SJSA1 (cell line): ENCODE measurements at regions not wholly inside any gene's neighbourhood (a gene's known extent, or its start where the extent isn't known, plus 50 kb on each side); places are given as distances from the start of the nearest gene placed in this dataset.

Source experiments
- DNase-seq, 2 experiments: peaks; one replicate each; pipeline ENCODE4 v3.0.0-alpha.2; 2015 to 2020; ENCODE audit warnings: low spot score in 2 of 2, low read depth in 1 of 2
- H3K27ac ChIP-seq: fragments of 250-450 bp; sonication (Bioruptor Pico); 2 replicates; pipeline ENCODE4 v1.5.1; 2020; ENCODE audit warnings: mild to moderate bottlenecking, moderate library complexity
- H3K27me3 ChIP-seq: fragments of 250-450 bp; sonication (Bioruptor Pico); replicated peaks from 2 replicates; pipeline ENCODE4 v1.5.1; 2020; ENCODE audit warnings: mild to moderate bottlenecking, moderate library complexity
- H3K36me3 ChIP-seq: fragments of 250-450 bp; sonication (Bioruptor Pico); 2 replicates; pipeline ENCODE4 v1.5.1; 2020; ENCODE audit warnings: mild to moderate bottlenecking
- H3K4me1 ChIP-seq: fragments of 250-450 bp; sonication (Bioruptor Pico); replicated peaks from 2 replicates; pipeline ENCODE4 v1.6.1; 2021; ENCODE audit warnings: mild to moderate bottlenecking
- H3K4me3 ChIP-seq: fragments of 250-450 bp; sonication (Bioruptor Pico); 2 replicates; pipeline ENCODE4 v1.5.1; 2020; ENCODE audit warnings: mild to moderate bottlenecking
- H3K9me3 ChIP-seq: fragments of 250-450 bp; sonication (Bioruptor Pico); replicated peaks from 2 replicates; pipeline ENCODE4 v1.5.1; 2020; ENCODE audit warnings: mild to moderate bottlenecking

- Histone ChIP-seq H3K4me1 (peaks cover 27% of the 10 kb centered on the region), H3K9me3 (no peaks in the 10 kb centered on the region), H3K36me3 (no peaks in the 10 kb centered on the region), H3K27me3 (no peaks in the 10 kb centered on the region), H3K27ac (peak overlapping the region; percentile 18), H3K4me3 (no peak overlapping the region)
- DNase-seq = peak; percentile 92 to 94
These were observed 64.2 kb downstream of the LLPH start for GRCh38 chr12:66066137-66066928.

GRCh38 chr12:66065641-66066136, 64.9 kb downstream of the LLPH start:
- no peak overlapping the region for H3K4me3 ChIP-seq
- H3K27ac ChIP-seq = peak overlapping the region; percentile 18
- no peaks in the 10 kb centered on the region for H3K27me3 ChIP-seq
- H3K4me1 ChIP-seq = peaks cover 27% of the 10 kb centered on the region
- no peaks in the 10 kb centered on the region for H3K9me3 ChIP-seq
- DNase-seq = no peak
- no peaks in the 10 kb centered on the region for H3K36me3 ChIP-seq

- DNase-seq = peak in 1 of 2 experiments; percentile 54
- H3K4me1 ChIP-seq = peaks cover 27% of the 10 kb centered on the region
- H3K27me3 ChIP-seq = no peaks in the 10 kb centered on the region
- H3K36me3 ChIP-seq = no peaks in the 10 kb centered on the region
- no peak overlapping the region for H3K4me3 ChIP-seq
- H3K27ac ChIP-seq = no peak overlapping the region
- H3K9me3 ChIP-seq = no peaks in the 10 kb centered on the region
These were observed 65.4 kb downstream of the LLPH start for GRCh38 chr12:66065150-66065549.

- H3K27ac ChIP-seq = no peak overlapping the region
- 0 out of 2 replicates have a peak, but pooled peaks cover 2% of the 10 kb centered on the region for H3K27me3 ChIP-seq
- peaks cover 27% of the 10 kb centered on the region for H3K4me1 ChIP-seq
- DNase-seq = no peak
- H3K36me3 ChIP-seq = no peaks in the 10 kb centered on the region
- H3K9me3 ChIP-seq = no peaks in the 10 kb centered on the region
- H3K4me3 ChIP-seq = no peak overlapping the region
These were observed 66.6 kb downstream of the LLPH start for GRCh38 chr12:66063916-66064315.

GRCh38 chr12:66062290-66062625, 68.3 kb downstream of the LLPH start:
- Histone ChIP-seq H3K27me3 (0 out of 2 replicates have a peak, but pooled peaks cover 2% of the 10 kb centered on the region), H3K4me3 (no peak overlapping the region), H3K9me3 (no peaks in the 10 kb centered on the region), H3K4me1 (peaks cover 27% of the 10 kb centered on the region), H3K36me3 (no peaks in the 10 kb centered on the region), H3K27ac (no peak overlapping the region)
- no peak for DNase-seq

- H3K4me1 ChIP-seq = peaks cover 21% of the 10 kb centered on the region
- H3K9me3 ChIP-seq = no peaks in the 10 kb centered on the region
- no peaks in the 10 kb centered on the region for H3K36me3 ChIP-seq
- DNase-seq = no peak
- no peak overlapping the region for H3K4me3 ChIP-seq
- no peak overlapping the region for H3K27ac ChIP-seq
- H3K27me3 ChIP-seq = peaks cover 2% of the 10 kb centered on the region; the same call in 1 of the 2 replicates
These were observed 68.8 kb downstream of the LLPH start for GRCh38 chr12:66061557-66062289.

GRCh38 chr12:66061076-66061475, 69.5 kb downstream of the LLPH start:
- Histone ChIP-seq H3K27ac (no peak overlapping the region), H3K27me3 (peaks cover 2% of the 10 kb centered on the region; the same call in 1 of the 2 replicates), H3K4me3 (no peak overlapping the region), H3K9me3 (no peaks in the 10 kb centered on the region), H3K36me3 (no peaks in the 10 kb centered on the region), H3K4me1 (peaks cover 15% of the 10 kb centered on the region)
- DNase-seq = no peak

- Histone ChIP-seq H3K9me3 (no peaks in the 10 kb centered on the region), H3K27me3 (peaks cover 2% of the 10 kb centered on the region; the same call in 1 of the 2 replicates)
- DNase-seq = no peak
These were observed 70.2 kb downstream of the LLPH start for GRCh38 chr12:66060163-66060907.

GRCh38 chr12:66059666-66060065, 70.9 kb downstream of the LLPH start:
- Histone ChIP-seq H3K4me1 (peaks cover under 1% of the 10 kb centered on the region), H3K4me3 (no peak overlapping the region), H3K27me3 (peaks cover 2% of the 10 kb centered on the region; the same call in 1 of the 2 replicates)

More at GRCh38 chr12:66060163-66060907, 70.2 kb downstream of the LLPH start:
- Histone ChIP-seq H3K27ac (no peak overlapping the region), H3K36me3 (no peaks in the 10 kb centered on the region), H3K4me3 (no peak overlapping the region), H3K4me1 (peaks cover 7% of the 10 kb centered on the region)

GRCh38 chr12:66058554-66058953, 72.0 kb downstream of the LLPH start:
- no peak overlapping the region for H3K27ac ChIP-seq
- peaks cover 2% of the 10 kb centered on the region; the same call in 1 of the 2 replicates for H3K27me3 ChIP-seq
- H3K36me3 ChIP-seq = no peaks in the 10 kb centered on the region
- no peaks in the 10 kb centered on the region for H3K4me1 ChIP-seq
- no peak overlapping the region for H3K4me3 ChIP-seq
- no peak for DNase-seq
- H3K9me3 ChIP-seq = no peaks in the 10 kb centered on the region; the same call in 1 of the 2 replicates

More at GRCh38 chr12:66059666-66060065, 70.9 kb downstream of the LLPH start:
- H3K36me3 ChIP-seq = no peaks in the 10 kb centered on the region
- H3K27ac ChIP-seq = no peak overlapping the region
- no peak for DNase-seq
- H3K9me3 ChIP-seq = no peaks in the 10 kb centered on the region

- no peaks in the 10 kb centered on the region for H3K36me3 ChIP-seq
- H3K27ac ChIP-seq = no peak overlapping the region
- no peaks in the 10 kb centered on the region for H3K4me1 ChIP-seq
- peaks cover 4% of the 10 kb centered on the region; the same call in 1 of the 2 replicates for H3K27me3 ChIP-seq
- H3K4me3 ChIP-seq = no peak overlapping the region
- no peak for DNase-seq
- H3K9me3 ChIP-seq = no peaks in the 10 kb centered on the region; the same call in 1 of the 2 replicates
These were observed 74.7 kb downstream of the LLPH start for GRCh38 chr12:66055837-66056319.

GRCh38 chr12:66052988-66053615, 77.4 kb downstream of the LLPH start:
- Histone ChIP-seq H3K4me1 (0 out of 2 replicates have a peak, but pooled peaks cover 3% of the 10 kb centered on the region), H3K27ac (no peak overlapping the region), H3K4me3 (no peak overlapping the region), H3K9me3 (no peaks in the 10 kb centered on the region; the same call in 1 of the 2 replicates), H3K36me3 (no peaks in the 10 kb centered on the region), H3K27me3 (peaks cover 2% of the 10 kb centered on the region; the same call in 1 of the 2 replicates)
- no peak for DNase-seq

GRCh38 chr12:66051361-66051760, 79.2 kb downstream of the LLPH start:
- Histone ChIP-seq H3K36me3 (no peaks in the 10 kb centered on the region), H3K27me3 (peaks cover 2% of the 10 kb centered on the region; the same call in 1 of the 2 replicates), H3K4me3 (no peak overlapping the region), H3K27ac (no peak overlapping the region), H3K4me1 (peaks cover 3% of the 10 kb centered on the region; the same call in 1 of the 2 replicates), H3K9me3 (no peaks in the 10 kb centered on the region; the same call in 1 of the 2 replicates)
- peak in 1 of 2 experiments; percentile 31 for DNase-seq
